Mucosa of gallbladder (tissue), 1 donor: ENCODE measurements at regions not wholly inside any gene's neighbourhood (a gene's known extent, or its start where the extent isn't known, plus 50 kb on each side); places are given as distances from the start of the nearest gene placed in this dataset.
"Not testable (repeated sequence)": the region's sequence is repeated elsewhere in the genome, so short reads cannot be mapped to it uniquely, and the experiment has no call there.

Source experiments
- DNase-seq: peaks from one replicate; pipeline ENCODE4 v3.0.0-alpha.2; 2020; ENCODE audit warnings: low spot score
- donor health status: DM: no; HTN: no; CAD: no.

DNA sequence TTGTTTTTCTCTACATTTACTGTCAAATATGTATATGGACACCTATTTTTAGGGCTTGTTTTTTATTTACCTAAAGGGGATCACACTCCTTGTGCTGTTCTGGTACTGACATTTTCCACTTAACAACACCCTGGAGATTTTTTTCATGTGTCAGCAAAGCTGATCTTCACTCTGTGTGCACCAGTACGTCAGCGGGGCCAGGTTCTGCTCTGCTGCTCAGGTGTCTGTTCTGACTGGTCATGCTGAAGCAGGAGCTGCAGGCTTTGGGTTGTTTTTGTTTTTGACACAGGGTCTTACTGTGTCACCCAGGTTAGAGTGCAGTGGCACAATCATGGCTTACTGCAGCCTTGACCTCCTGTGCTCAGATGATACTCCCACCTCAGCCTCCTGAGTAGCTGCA, 81.9 kb upstream of the CCND2 start:
- DNase-seq: no peak

DNA sequence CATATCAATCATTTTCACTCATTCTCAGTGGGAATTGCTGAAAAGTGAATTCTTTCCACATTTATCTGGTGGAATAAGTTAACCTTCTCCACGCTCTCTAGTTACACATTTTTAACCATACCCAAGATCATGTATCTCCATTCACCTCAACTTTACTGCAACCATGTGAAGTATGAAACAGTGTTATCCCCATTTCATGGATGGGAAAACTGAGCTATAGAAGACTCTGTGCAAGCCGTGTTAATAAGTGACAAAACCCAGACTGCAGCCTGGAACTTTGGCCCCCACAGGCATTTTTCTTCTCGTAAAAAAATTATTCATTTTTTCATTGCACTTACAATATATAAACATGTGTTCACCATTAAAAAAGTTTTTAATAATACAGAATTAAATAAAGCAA, 82.4 kb upstream of the CCND2 start:
- DNase-seq: no peak

DNA sequence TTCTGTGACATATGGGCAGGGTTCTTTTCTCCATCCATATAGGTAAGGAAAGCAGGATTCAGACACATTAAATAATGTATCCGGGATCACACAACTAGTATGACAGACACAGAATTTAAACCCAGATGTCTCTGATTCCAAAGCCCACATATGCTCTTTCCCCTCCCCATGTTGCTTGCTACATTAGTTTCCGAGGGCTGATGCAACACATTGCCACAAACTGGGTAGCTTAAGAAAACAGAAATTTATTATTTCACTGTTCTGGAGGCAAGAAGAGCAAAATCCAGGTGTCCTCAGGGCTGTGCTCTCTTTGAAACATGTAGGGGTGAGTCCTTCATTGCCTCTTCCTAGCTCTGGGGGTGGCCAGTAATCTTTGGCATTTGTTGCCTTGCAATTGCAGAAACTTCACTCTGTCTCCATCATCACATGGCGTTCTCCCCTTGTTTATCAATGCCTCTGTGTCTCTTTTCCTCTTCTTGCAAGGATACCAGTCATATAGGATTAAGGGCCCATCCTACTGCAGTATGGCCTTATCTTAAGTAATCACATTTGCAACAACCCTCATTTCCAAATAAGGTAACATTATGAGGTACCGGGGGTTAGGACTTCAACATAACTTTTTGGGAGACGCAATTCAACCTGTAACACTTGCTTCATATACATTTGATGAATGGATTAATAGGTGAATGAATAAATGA, 83.0 kb upstream of the CCND2 start:
- DNase-seq: no peak

DNA sequence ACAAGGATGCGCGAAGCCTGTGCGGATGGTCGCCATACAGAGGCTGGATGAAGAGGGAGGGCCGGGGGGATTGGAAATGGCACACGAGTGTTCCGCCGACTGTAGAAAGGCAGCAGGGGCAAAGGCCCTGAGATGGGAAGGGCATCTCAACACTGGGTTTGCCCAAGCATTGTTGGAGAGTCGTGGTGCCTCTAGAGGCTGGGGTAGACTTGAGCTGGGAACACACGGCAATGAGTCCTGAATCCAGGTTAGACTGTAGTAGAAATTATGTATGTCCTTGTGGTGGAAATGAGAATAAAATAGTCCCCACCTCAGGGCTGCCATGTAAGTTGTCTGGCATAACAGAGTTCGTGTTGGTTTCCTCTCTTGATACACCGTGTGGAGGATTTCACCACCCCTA, 83.8 kb upstream of the CCND2 start:
- DNase-seq: no peak

DNA sequence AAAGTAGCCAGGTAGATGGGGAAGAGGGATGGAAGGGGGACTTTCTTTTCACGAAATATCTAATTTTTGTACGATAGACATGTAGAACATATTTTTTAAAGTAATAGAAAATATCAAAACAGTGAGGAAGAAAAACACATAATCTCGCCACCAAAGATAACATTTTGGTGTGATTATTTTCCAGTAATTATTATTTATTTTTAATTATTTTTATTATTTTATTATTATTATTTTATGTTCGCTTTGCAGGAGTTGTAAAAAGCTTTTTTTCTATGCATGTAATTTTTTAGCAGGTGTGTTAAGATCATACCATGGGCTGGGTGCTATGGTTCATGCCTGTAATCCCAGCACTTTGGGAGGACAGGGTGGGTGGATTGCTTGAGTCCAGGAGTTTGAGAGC, 85.6 kb upstream of the CCND2 start:
- DNase-seq: no peak

DNA sequence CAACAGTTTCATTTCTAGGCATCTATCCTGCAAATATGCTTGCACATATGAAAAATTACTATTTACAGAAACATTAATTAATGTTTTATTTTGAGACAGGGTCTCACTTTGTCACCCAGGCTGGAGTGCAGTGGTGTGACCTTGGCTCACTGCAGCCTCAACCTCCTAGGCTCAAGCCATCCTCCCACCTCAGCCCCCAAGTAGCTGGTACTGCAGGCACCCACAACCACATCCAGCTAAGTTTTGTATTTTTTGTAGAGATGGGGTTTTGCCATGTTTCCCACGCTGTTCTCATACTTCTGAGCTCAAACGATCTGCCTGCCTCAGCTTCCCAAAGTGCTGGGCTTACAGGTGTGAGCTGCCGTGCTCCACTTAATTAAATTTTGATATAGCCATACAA, 86.2 kb upstream of the CCND2 start:
- not testable (repeated sequence) for DNase-seq

DNA sequence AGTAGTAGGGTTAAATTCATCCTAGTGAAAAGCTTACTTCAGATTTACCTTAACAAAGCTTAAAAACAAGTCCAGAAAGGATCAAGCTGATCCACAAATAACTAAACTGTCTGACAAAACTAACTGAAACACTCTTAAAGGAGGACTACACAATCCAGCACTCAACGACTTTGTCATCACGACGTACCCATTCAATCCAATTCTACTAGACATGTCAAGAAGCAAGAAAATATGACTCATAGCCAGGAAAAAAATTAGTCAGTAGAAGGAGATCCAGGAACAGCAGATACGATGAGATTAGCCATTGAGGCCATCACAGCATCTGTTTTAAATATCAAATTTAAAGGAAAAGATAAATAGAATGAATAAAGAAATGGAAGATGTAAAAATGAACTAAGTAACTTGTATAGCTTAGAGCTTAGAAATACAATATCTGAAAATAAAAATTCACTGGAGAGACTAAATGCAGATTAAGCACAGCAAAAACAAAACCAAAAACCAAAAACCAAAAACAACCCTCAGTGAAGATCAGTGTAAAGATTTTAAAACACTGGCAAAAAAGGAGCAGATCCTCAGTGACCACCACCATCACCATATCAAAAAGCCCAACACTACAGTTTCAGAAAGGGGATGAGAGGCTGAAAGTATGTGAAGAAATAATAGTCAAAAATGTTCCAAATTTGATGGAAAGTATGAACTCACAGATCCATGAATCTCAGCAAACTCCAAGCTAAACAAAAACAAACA, 95.0 kb upstream of the CCND2 start:
- no peak for DNase-seq

DNA sequence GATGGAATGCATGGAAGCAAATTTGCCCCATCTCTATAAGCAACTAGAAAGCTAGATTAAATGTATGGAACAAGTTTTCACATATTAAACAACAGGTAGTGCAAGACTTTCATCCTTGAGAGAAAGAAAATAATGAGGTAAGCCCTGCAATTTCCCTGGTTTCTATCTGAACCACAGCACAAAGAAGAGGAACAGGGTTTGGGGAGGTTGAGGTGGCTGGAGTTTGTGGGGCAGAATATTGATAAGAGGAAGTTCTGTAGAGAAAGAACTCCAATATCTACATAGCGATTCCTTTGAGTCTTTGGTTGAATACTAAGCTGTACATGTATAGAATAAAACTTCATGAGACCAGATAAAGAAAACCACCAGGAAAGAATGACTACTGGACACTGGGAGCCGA, 96.3 kb upstream of the CCND2 start:
- no peak for DNase-seq

DNA sequence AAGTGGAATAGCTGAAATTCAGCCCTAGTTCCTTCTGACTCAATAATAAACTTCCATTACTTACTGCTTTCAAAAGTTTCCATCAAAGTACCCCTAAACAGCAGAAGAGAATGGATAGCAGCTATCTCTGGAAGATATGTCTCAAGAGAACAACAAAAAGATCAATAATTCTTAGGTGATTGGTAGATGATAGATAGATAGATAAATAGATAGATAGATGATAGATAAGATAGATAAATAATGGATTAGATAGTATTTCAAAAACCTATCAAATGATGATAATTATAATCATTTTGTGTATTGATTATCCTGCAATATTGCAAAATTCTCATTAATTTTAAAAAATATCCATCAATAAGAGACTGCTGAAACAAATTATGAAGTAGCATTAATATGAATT, 97.4 kb upstream of the CCND2 start:
- DNase-seq: no peak

DNA sequence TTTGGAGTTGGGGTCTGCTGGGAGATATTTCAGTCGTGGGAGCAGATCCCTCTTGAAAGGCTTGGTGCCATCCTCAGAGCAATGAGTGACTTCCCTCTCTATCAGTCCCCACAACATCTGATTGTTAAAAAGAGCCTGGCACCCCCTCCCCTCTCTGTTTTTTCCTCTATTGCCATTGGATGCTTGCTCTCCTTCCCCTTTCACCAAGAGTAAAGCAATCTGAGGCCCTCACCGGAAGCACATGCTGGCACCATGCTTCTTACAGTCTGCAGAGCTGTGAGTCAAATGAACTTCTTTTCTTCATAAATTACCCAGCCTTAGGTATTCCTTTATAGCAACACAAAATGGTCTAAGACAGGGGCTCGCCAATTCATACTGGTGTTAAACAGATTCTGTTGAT, 99.1 kb upstream of the CCND2 start:
- DNase-seq: no peak

DNA sequence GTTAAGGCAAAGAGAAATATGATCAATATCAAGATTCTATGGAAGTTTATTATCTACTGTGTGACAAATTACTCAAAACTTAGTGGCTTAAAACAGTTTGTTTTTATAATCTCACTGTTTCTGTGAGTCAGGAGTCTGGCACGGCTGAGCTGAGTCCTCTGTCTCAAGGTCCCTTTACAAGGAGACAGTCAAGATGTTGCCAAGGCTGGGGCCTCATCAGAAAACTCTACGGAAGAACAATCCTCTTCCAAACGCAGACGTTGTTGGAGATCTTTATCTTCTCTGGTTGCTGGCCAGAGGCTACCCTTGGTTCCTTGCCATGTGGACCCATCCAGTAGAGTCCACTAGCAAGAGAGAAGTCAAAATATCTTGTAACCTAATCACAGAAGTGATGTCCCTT, 100.6 kb upstream of the CCND2 start:
- no peak for DNase-seq

DNA sequence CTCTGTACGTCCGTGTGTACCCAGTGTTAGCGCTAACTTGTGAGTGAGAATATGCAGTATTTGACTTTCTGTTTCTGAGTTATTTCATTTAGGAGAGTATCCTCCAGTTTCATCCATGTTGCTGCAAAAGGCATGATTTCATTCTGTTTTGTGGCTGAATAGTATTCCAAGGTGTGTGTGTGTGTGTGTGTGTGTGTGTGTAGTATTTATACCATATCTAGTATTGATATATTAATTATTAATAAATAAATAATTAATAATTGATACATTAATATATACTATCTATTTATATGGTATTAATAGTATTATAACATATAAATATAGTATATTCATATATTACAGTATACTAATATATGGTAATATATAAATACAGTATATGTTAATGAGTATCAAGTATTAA, 101.8 kb upstream of the CCND2 start:
- DNase-seq: no peak

DNA sequence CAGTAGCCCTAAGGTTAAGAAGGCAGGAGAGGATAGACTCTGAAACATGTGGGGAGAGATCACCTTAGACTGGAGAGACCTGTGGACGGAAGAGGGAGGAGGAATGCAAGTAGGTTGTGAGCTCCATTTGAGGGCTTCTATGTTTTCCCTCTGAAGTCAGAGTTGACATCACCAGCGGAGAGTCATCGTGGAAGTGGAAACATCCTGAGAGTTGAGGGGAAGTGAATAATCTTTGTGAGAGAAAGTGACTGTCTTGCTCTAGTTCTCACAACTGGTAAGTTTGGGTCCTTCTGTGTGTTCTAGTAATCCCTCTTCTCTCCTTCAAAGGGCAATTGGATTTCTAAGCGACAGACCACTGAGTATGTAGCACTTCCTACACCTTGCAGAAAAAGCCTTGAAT, 103.6 kb upstream of the CCND2 start:
- no peak for DNase-seq

DNA sequence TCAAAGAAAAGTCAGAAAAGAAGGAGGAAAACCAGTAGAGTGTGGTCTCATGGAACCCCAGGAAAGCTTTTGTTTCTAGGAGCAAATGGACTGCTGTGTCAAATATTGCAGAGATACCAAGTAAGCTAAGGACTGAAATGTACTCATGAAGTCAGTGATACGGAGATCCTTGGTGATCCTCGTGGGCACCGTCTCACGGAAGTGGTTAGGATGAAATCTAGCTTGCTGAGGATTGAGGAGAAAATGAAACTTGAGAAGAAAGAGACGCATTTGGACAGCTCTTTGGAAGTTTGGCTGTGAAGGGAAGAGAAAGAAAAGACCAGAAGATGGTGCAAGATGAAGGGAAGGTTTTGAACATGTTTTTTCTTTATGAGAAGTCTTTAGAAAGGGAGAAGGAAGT, 104.0 kb upstream of the CCND2 start:
- no peak for DNase-seq

DNA sequence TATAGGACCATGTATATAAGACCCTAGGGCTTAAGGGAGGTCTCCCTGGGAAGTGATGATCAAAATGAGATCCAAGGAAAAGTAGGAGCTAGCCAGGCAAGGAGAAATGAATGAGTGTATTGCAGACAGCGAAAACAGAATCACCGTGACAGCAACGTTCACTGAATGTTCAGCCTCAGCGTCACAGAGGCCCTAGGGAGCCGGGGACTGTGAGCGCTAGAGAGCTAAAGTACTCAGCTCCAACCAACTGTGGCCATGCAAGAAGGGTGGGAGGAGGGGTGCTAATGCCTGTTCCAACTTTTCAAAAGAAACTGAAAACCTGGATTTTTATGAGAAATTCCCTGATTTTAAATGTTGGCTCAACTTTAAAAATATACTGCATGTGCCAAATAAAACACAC, 105.5 kb upstream of the CCND2 start:
- DNase-seq: no peak

DNA sequence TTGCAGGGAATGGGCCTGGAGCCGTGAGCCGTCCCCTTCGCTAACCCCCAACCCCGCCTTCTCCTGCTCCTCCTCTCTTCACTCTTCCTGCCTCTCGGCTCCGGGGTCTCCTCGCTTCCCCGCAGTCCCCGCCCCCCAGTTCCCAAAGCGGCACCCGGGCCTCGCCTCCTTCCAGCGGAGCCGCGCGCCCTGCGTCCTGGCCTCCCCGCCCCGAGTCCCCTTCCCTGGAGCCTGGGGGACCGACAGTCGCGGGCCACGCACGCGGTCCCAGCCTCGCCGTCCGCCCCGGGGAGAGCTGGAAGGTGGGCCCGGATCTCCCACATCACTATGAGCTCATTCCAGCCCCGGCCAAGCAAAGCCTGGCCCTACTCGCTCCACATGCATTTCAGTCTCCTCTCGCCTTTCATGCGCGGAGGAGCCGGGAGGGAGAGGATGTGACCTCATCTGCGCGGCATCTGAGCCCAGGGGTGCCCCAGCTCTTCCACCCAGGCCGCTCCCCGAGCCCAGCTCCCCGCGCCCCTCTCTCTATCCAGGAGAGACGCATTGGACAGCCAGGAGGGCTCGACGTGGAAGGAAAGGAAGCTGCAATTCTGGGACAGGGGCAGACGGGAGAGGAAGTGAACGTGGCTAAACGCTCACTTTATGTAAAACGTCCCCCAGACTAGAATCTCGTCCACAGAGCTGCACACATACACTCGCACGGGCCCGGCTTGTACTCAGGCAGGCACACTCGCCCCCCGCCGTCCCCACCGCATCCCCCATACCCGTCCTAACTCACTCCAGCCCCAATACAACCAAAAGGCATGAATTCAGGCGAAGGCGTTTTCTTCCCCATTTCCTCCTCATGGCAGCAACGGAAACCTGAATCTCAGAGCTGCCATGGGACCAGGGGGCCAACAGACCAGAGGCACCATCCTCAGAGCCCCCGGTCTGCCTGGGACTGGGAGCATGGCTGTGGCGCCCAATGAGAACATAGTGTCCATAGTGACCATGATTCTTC, 108.7 kb upstream of the CCND2 start:
- DNase-seq: peak; percentile 35

DNA sequence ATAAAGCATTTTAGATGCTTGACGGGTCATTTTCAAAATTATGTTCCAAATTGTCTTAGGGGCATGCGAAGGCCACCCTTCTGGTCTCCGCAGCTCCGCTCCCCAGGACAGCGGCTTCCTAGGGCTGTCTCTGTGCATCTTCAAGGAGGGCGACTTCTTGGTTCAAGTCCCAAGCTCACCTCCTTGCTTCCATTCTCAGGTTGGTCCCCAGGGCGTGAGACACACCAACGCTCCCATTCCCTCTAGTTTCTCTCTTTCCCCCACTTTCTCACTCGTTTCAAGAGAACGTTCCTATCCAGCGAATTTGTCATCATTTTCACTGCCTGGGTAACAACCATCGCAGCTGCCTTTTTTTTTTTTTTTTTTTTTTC, 109.4 kb upstream of the CCND2 start:
- DNase-seq: no peak

DNA sequence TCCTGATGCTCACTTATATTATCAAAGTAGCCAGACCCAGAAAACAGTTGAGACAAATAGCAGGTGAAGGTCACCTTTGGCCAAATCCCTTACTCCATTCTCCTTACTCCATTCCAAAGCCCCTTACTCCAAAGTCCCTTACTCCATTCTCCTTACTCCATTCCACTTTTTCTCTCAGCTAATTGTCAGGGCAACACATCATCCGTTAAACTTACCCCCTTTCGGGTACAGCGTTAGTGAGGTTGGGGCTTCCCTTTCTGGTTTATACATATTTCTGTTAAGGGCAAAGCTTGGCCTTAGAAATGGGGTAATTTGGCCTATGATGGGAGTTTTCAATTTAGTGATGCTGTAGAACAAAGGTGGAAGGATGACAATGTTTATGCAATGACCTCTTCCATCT, 111.8 kb upstream of the CCND2 start:
- no peak for DNase-seq

DNA sequence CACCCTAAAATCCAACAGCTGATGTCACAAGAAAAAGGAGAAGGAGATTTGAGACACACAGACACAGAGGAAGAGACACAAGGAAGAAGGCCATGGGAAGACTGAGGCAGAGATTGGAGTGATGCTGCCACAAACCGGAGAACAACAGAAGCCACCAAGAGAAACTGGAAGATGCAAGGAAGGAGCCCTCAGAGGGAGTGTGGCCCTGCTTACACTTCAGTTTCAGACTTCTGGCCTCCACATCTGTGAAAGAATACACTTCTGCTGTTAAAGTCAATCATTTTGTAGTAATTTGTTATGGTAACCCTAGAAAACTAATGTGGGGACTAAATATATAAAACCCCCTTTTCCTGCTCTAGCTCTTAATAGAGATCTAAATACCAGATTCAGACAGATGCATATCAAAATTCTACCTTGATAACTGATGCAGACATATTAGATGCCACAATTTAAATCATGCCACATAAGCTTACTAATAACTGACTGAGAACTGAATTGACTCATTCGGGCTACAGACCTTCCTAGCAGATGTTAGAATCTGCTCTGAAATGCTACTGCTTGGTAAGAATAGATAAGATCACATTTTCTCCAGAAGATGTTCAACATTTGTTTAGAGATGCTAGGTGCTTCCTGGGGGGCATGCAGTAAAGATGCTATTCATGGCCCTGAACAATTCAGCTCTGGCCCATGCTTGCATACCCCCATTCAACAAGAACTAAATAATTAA, 113.1 kb upstream of the CCND2 start:
- no peak for DNase-seq

DNA sequence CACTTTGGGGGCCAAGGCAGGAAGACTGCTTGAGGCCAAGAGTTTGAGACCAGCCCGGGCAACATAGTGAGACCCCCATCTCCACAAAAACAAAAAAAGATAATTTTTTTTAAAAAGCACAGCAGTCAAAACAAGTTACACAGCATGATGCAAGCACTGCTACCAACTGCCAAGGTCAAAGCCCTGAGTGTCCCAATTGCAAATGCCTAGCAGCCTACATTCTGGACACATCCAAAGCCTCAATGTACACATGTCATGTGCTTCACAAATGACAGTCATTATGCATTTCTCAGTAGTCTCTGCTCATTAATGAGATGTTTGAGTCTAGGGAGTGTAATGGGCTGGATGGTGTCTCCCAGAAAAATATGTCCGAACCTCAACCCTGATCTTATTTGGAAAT, 113.7 kb upstream of the CCND2 start:
- DNase-seq: no peak

DNA sequence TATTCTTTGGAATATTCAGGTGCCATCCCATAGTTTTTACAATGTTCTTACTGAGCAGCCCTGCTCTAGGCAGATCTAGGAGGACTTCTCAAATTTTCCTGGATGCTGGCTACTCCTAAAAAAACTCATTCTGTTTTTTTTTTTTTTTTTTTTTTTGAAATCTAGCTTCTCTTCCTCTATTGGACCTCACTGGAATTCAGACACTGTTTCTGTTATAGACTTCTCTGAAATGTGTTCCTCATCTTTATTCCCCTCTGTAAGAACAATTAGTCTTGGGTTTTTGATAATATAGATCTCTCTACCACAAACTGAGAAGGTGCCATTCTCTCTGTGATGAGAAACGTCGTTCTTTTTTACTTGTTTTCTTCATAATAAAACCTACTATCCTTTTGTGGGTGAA, 115.3 kb upstream of the CCND2 start:
- no peak for DNase-seq

DNA sequence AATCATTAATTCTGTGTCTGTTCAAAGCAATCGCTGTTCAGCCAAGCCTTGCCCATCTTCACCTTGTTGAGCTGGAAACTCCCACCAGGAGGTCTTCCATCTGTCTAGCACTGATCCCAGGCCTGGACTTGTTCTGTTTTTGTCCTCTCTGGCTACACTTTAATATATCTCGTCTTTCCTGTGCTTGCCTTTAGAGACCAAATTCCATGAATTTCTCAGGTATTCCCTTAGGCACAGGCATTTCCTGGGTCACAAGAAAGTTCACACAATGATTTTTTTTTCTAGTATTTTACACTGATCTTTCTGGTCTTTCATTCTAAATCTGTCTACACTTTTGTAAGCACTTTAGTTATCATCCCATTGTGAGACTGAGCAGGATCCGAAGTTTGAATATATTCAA, 116.4 kb upstream of the CCND2 start:
- no peak for DNase-seq
